A673 (cell line): ENCODE measurements at regions not wholly inside any gene's neighbourhood (a gene's known extent, or its start where the extent isn't known, plus 50 kb on each side); places are given as distances from the start of the nearest gene placed in this dataset.

Experiments
- BruUV-seq: library from RNA; stranded (reverse); fragments of 400-500 nt; replicated peaks from 2 replicates; lab custom pipeline; 2021; lab: Mats Ljungman, UMichigan
- CTCF ChIA-PET: fragments of 300-600 bp; sonication (Branson Sonifier 250); formaldehyde crosslinking; loops from one replicate; lab custom pipeline; 2022; ENCODE audit warnings: antibody characterized with exemption; lab: Charles Lee
- POLR2A ChIA-PET: fragments of 300-600 bp; sonication (Branson Sonifier 250); formaldehyde crosslinking; loops from one replicate; lab custom pipeline; 2022; ENCODE audit warnings: antibody characterized with exemption; ENCODE audit not compliant: low non-redundant PET; lab: Charles Lee
- DNase-seq: peaks from one replicate; pipeline ENCODE4 v3.0.0-alpha.2; 2015; ENCODE audit warnings: low spot score
- H3K27ac ChIP-seq: fragments of 200-600 bp; sonication (generic); 2 replicates; pipeline ENCODE4 v1.5.1; 2016; ENCODE audit warnings: mixed run types, low read depth, mild to moderate bottlenecking, mixed read lengths, antibody characterized with exemption, low read length; ENCODE audit not compliant: poor library complexity, severe bottlenecking
- H3K27me3 ChIP-seq: fragments of 200-600 bp; sonication (generic); replicated peaks from 2 replicates; pipeline ENCODE4 v1.6.1; 2017; ENCODE audit warnings: mixed run types, low read depth, mild to moderate bottlenecking, mixed read lengths, antibody characterized with exemption, low read length; ENCODE audit not compliant: insufficient read depth, poor library complexity
- H3K36me3 ChIP-seq: fragments of 200-600 bp; sonication (generic); 2 replicates; pipeline ENCODE4 v1.6.1; 2016; ENCODE audit warnings: mixed run types, mild to moderate bottlenecking, mixed read lengths, antibody characterized with exemption, low read length; ENCODE audit not compliant: insufficient read depth, poor library complexity, severe bottlenecking
- H3K4me1 ChIP-seq: fragments of 200-600 bp; sonication (generic); 2 replicates; pipeline ENCODE4 v1.6.1; 2017; ENCODE audit warnings: mixed run types, mild to moderate bottlenecking, mixed read lengths, antibody characterized with exemption, low read length; ENCODE audit not compliant: insufficient read depth, poor library complexity, severe bottlenecking
- H3K4me3 ChIP-seq: fragments of 200-600 bp; sonication (generic); 2 replicates; pipeline ENCODE4 v1.5.1; 2016; ENCODE audit warnings: low read depth, mixed run types, mild to moderate bottlenecking, mixed read lengths, low read length; ENCODE audit not compliant: poor library complexity, severe bottlenecking
- H3K9me3 ChIP-seq: fragments of 200-600 bp; sonication (generic); 2 replicates; pipeline ENCODE4 v1.6.1; 2016; ENCODE audit warnings: mixed run types, low read depth, mild to moderate bottlenecking, mixed read lengths, antibody characterized with exemption, low read length; ENCODE audit not compliant: poor library complexity, severe bottlenecking
- CTCF ChIP-seq: fragments of 300-800, 200-600 bp; sonication (generic); conservative IDR thresholded peaks from 2 replicates; pipeline ENCODE4 v1.5.1; 2017; ENCODE audit warnings: low read depth, mild to moderate bottlenecking, antibody characterized with exemption, low read length, moderate library complexity, mixed read lengths
- EZH2 ChIP-seq: fragments of 200-600 bp; sonication (generic); IDR thresholded peaks from 2 replicates; pipeline ENCODE4 v1.6.1; 2017; ENCODE audit warnings: borderline replicate concordance, low read depth, mild to moderate bottlenecking, mixed read lengths, antibody characterized with exemption, low read length; ENCODE audit not compliant: poor library complexity, severe bottlenecking
- intact Hi-C: fragments of 100-400 bp; cut with micrococcal nuclease; formaldehyde crosslinking; loops from one replicate; pipeline ENCODE4 v1.10.0; 2022; ENCODE audit not compliant: unreplicated experiment

- DNase-seq: no peak
- intact Hi-C loops: no loop called here
- Histone ChIP-seq H3K4me3 (no peak overlapping the region), H3K27ac (no peak overlapping the region), H3K4me1 (peaks cover 16% of the 10 kb centered on the region), H3K36me3 (no peaks in the 10 kb centered on the region), H3K27me3 (no peaks in the 10 kb centered on the region), H3K9me3 (no peaks in the 10 kb centered on the region)
- BruUV-seq: no TSS peak
- TF ChIP-seq EZH2: no peak
- TF ChIP-seq CTCF: no peak
- ChIA-PET POLR2A (no interaction called here), CTCF (no interaction called here)
Observed at GRCh38 chr12:28034271-28034670, 61.7 kb upstream of the PTHLH start.

- H3K27ac ChIP-seq: peak overlapping the region; percentile 49
- CTCF ChIA-PET: no interaction called here
- TF ChIP-seq EZH2 (no peak), CTCF (no peak)
- no peak overlapping the region for H3K4me3 ChIP-seq
- H3K9me3 ChIP-seq: no peaks in the 10 kb centered on the region
- intact Hi-C loops: no loop called here
- H3K36me3 ChIP-seq: no peaks in the 10 kb centered on the region
- BruUV-seq: no TSS peak
- POLR2A ChIA-PET: no interaction called here
- DNase-seq: peak; percentile 70
- H3K27me3 ChIP-seq: no peaks in the 10 kb centered on the region
- H3K4me1 ChIP-seq: peaks cover 22% of the 10 kb centered on the region
Observed at GRCh38 chr12:28035500-28035899, 63.0 kb upstream of the PTHLH start.

GRCh38 chr12:28036940-28037339 is 64.4 kb upstream of the PTHLH start:
- H3K4me1 ChIP-seq: peaks cover 27% of the 10 kb centered on the region
- BruUV-seq: no TSS peak
- ChIA-PET POLR2A (no interaction called here), CTCF (no interaction called here)
- H3K36me3 ChIP-seq: no peaks in the 10 kb centered on the region
- H3K4me3 ChIP-seq: no peak overlapping the region
- H3K27ac ChIP-seq: no peak overlapping the region
- H3K27me3 ChIP-seq: no peaks in the 10 kb centered on the region
- intact Hi-C loops: no loop called here
- no peak for DNase-seq
- TF ChIP-seq EZH2 (no peak), CTCF (no peak)
- H3K9me3 ChIP-seq: no peaks in the 10 kb centered on the region
